K562 (cell line): ENCODE measurements at regions not wholly inside any gene's neighbourhood (a gene's known extent, or its start where the extent isn't known, plus 50 kb on each side); places are given as distances from the start of the nearest gene placed in this dataset.

ENCODE experiments used
- ATAC-seq: fragments of 200-7000 bp; cut with Tn5 transposase; 3 replicates; pipeline ENCODE4 v1.9.1; 2020; ENCODE audit warnings: moderate library complexity
- BruUV-seq: library from RNA; stranded (reverse); fragments of 400-500 nt; replicated peaks from 2 replicates; lab custom pipeline; 2021; lab: Mats Ljungman, UMichigan
- CTCF ChIA-PET: fragments of 300-600 bp; formaldehyde crosslinking; extraction: SDS; loops from one replicate; lab custom pipeline; 2021; ENCODE audit warnings: low intra/inter-chr PET ratio; lab: Yijun Ruan, JAX
- POLR2A ChIA-PET: fragments of 300-600, 350-650 bp; sonication (Branson Sonifier 250); formaldehyde crosslinking; extraction: SDS; loops from one replicate; lab custom pipeline; 2021; ENCODE audit warnings: antibody characterized with exemption, inconsistent platforms; lab: Yijun Ruan, JAX
- DNase-seq, 4 experiments: peaks; one replicate each; pipeline versions ENCODE4 v3.0.0 to v3.0.0-alpha.2; 2011 to 2018; ENCODE audit warnings: low spot score in 3 of 4, mixed read lengths in 3 of 4; ENCODE audit errors: extremely low read depth in 1 of 4
- FAIRE-seq: peaks from 2 replicates; lab custom pipeline; 2011; peaks lifted over from hg19 to GRCh38; lab: Jason Lieb, UNC
- H2AFZ ChIP-seq: 2 replicates; pipeline ENCODE4 v1.6.0; 2011; ENCODE audit warnings: low read depth, low read length, control low read depth, inconsistent platforms
- H3K27ac ChIP-seq: fragments of 200-600 bp; 3 replicates; pipeline ENCODE4 v1.8.0; 2011; ENCODE audit warnings: low read depth, mild to moderate bottlenecking, control low read depth, inconsistent platforms, low read length, moderate library complexity, mixed read lengths; ENCODE audit errors: extremely low read depth
- H3K27me3 ChIP-seq, 2 experiments: fragments of 300-600 bp in 1 of 2; 2 replicates in 1 of 2; 3 replicates in 1 of 2; pipeline versions ENCODE4 v1.6.0 to v1.8.0; 2011; ENCODE audit warnings: inconsistent platforms in 2 of 2, low read length in 2 of 2, mild to moderate bottlenecking in 1 of 2, mixed read lengths in 1 of 2, moderate library complexity in 1 of 2; ENCODE audit not compliant: control insufficient read depth in 2 of 2, insufficient read depth in 2 of 2
- H3K36me3 ChIP-seq: fragments of 300-600 bp; 3 replicates; pipeline ENCODE4 v1.8.0; 2011; ENCODE audit warnings: mild to moderate bottlenecking, low read length, inconsistent platforms; ENCODE audit not compliant: control insufficient read depth, insufficient read depth
- H3K4me1 ChIP-seq, 2 experiments: fragments of 200-600 bp in 1 of 2; replicated peaks in 1 of 2; 2 replicates in 1 of 2; 3 replicates in 1 of 2; pipeline versions ENCODE4 v1.5.1 to v1.8.0; 2011; ENCODE audit warnings: inconsistent platforms in 2 of 2, low read length in 2 of 2, mild to moderate bottlenecking in 1 of 2, mixed read lengths in 1 of 2, moderate library complexity in 1 of 2; ENCODE audit not compliant: control insufficient read depth in 2 of 2, insufficient read depth in 2 of 2
- H3K4me2 ChIP-seq: 2 replicates; pipeline ENCODE4 v1.6.1; 2011; ENCODE audit warnings: low read length, control low read depth, inconsistent platforms, mixed read lengths; ENCODE audit not compliant: insufficient read depth
- H3K4me3 ChIP-seq: fragments of 200-600 bp; sonication (generic), shearing (Covaris generic); 2 replicates; pipeline ENCODE4 v1.5.1; 2016; ENCODE audit warnings: control low read depth, inconsistent platforms
- H3K79me2 ChIP-seq: fragments of 200-600 bp; 3 replicates; pipeline ENCODE4 v1.8.0; 2011; ENCODE audit warnings: low read length, inconsistent platforms; ENCODE audit not compliant: control insufficient read depth, insufficient read depth
- H3K9ac ChIP-seq, 2 experiments: 2 replicates each; pipeline versions ENCODE4 v1.6.0 to v1.6.1; 2011; ENCODE audit warnings: low read depth in 2 of 2, low read length in 2 of 2, control low read depth in 1 of 2, inconsistent platforms in 1 of 2, mild to moderate bottlenecking in 1 of 2, mixed read lengths in 1 of 2; ENCODE audit not compliant: insufficient read depth in 1 of 2
- H3K9me1 ChIP-seq: one replicate; pipeline ENCODE4 v1.6.0; 2011; ENCODE audit warnings: inconsistent platforms, mild to moderate bottlenecking, low read length, moderate library complexity; ENCODE audit not compliant: control insufficient read depth, insufficient read depth
- H3K9me3 ChIP-seq: replicated peaks from 2 replicates; pipeline ENCODE4 v1.5.1; 2011; ENCODE audit warnings: low read depth, low read length, inconsistent platforms; ENCODE audit not compliant: control insufficient read depth, insufficient read depth
- H4K20me1 ChIP-seq: replicated peaks from 2 replicates; pipeline ENCODE4 v1.6.1; 2011; ENCODE audit warnings: low read length, inconsistent platforms, mixed read lengths; ENCODE audit not compliant: control insufficient read depth, insufficient read depth
- CHD7 ChIP-seq: fragments of 200-600 bp; sonication (generic); IDR thresholded peaks from one replicate; pipeline ENCODE4 v1.6.1; 2012; ENCODE audit warnings: mild to moderate bottlenecking, low read depth, low read length, inconsistent platforms
- FOXA3 ChIP-seq, 2 experiments: fragments of 450-650 bp in 1 of 2; sonication (generic) in 1 of 2; formaldehyde crosslinking; IDR thresholded peaks in 1 of 2; conservative IDR thresholded peaks in 1 of 2; 2 replicates each; pipeline versions ENCODE4 v1.4.0 to v1.8.0; 2020 to 2022; ENCODE audit warnings: mild to moderate bottlenecking in 2 of 2, missing genetic modification reagents in 1 of 2
- GABPA ChIP-seq: fragments of 200-800 bp; sonication (Bioruptor generic); conservative IDR thresholded peaks from 2 replicates; pipeline ENCODE4 v1.6.1; 2016; ENCODE audit warnings: low read depth, missing genetic modification characterization, missing compliant biosample characterization
- POLR2G ChIP-seq: fragments of 200-400 bp; formaldehyde crosslinking; IDR thresholded peaks from 2 replicates; pipeline ENCODE4 v1.6.1; 2017; ENCODE audit warnings: low read depth, mild to moderate bottlenecking, antibody characterized with exemption, low read length, moderate library complexity
- RAD51 ChIP-seq: fragments of 450-650 bp; IDR thresholded peaks from 2 replicates; pipeline ENCODE4 v1.7.1; 2016; ENCODE audit warnings: low read depth, mild to moderate bottlenecking, borderline replicate concordance
- RFX1 ChIP-seq: fragments of 450-650 bp; IDR thresholded peaks from 2 replicates; pipeline ENCODE4 v1.6.1; 2016; ENCODE audit warnings: mild to moderate bottlenecking, moderate library complexity
- SRF ChIP-seq, 2 experiments: fragments of 250-450, 450-650 bp in 1 of 2; sonication (Bioruptor Pico) in 1 of 2; sonication (generic) in 1 of 2; formaldehyde crosslinking; IDR thresholded peaks; 2 replicates each; pipeline versions ENCODE4 v1.5.0 to v1.5.1; 2020 to 2022; ENCODE audit warnings: mild to moderate bottlenecking in 1 of 2, missing genetic modification reagents in 1 of 2
- ZBTB43 ChIP-seq: sonication (generic); formaldehyde crosslinking; IDR thresholded peaks from 2 replicates; pipeline ENCODE4 v1.8.0; 2023; ENCODE audit warnings: mild to moderate bottlenecking, missing genetic modification reagents
- ZKSCAN1 ChIP-seq: fragments of 150-350 bp; IDR thresholded peaks from 2 replicates; pipeline ENCODE4 v1.6.1; 2016; ENCODE audit warnings: low read depth, low read length
- ZNF707 ChIP-seq: fragments of 250-450 bp; sonication (Bioruptor Pico); conservative IDR thresholded peaks from 2 replicates; pipeline ENCODE4 v1.8.0; 2022; ENCODE audit warnings: inconsistent platforms, mild to moderate bottlenecking, moderate library complexity
- in situ Hi-C: fragments of 300-500 bp; cut with MboI; formaldehyde crosslinking; loops from 4 replicates; pipeline ENCODE4 v1.15.0; 2018; ENCODE audit warnings: inconsistent platforms, mixed read lengths
- intact Hi-C: fragments of 100-400 bp; cut with micrococcal nuclease; formaldehyde crosslinking; loops from 2 replicates; pipeline ENCODE4 v1.14.2; 2022

- TF ChIP-seq ZBTB43 (CRISPR knock-in tag), result no peak
- no peak for TF ChIP-seq ZKSCAN1
- TF ChIP-seq CHD7, result no peak
- no peak for TF ChIP-seq FOXA3 (CRISPR knock-in tag; conservative IDR thresholded peaks at IDR 0.05 in 1 of 2, IDR thresholded peaks at IDR 0.05 in 1 of 2)
- TF ChIP-seq RAD51, result no peak
- no peak for TF ChIP-seq SRF (CRISPR knock-in tag; IDR thresholded peaks at IDR 0.05)
- TF ChIP-seq GABPA (tag), result no peak
- no peak for TF ChIP-seq RFX1
- TF ChIP-seq ZNF707 (CRISPR knock-in tag), result no peak
- TF ChIP-seq POLR2G, result no peak
- DNase-seq (no peak), ATAC-seq (no peak), FAIRE-seq (no peak)
- intact Hi-C loops (no loop called here), in situ Hi-C loops (no loop called here)
- ChIA-PET POLR2A (no interaction called here), CTCF (no interaction called here)
- no peaks in the 10 kb centered on the region for H4K20me1 ChIP-seq
- no peak overlapping the region for H2AFZ ChIP-seq
- no peak overlapping the region for H3K4me2 ChIP-seq
- H3K36me3 ChIP-seq, result no peaks in the 10 kb centered on the region
- H3K4me1 ChIP-seq, result no peaks in the 10 kb centered on the region
- H3K27me3 ChIP-seq, result no peaks in the 10 kb centered on the region
- H3K9ac ChIP-seq, result no peak overlapping the region
- H3K4me3 ChIP-seq, result no peak overlapping the region
- H3K9me1 ChIP-seq, result no peaks in the 10 kb centered on the region
- H3K27ac ChIP-seq, result no peak overlapping the region
- no peaks in the 10 kb centered on the region for H3K79me2 ChIP-seq
- no peaks in the 10 kb centered on the region for H3K9me3 ChIP-seq
- no TSS peak for BruUV-seq
Observed at GRCh38 chr13:54368387-54368786, 1339.8 kb downstream of the OLFM4 start.
